H1 (cell line): ENCODE measurements at regions not wholly inside any gene's neighbourhood (a gene's known extent, or its start where the extent isn't known, plus 50 kb on each side); places are given as distances from the start of the nearest gene placed in this dataset.

Source experiments
- CTCF ChIA-PET: fragments of 300-600 bp; sonication (Branson Sonifier 250); formaldehyde crosslinking; loops from one replicate; lab custom pipeline; 2021; ENCODE audit not compliant: partially characterized antibody; lab: Charles Lee
- POLR2A ChIA-PET: fragments of 300-600 bp; sonication (Branson Sonifier 250); formaldehyde crosslinking; loops from one replicate; lab custom pipeline; 2021; ENCODE audit warnings: inconsistent platforms; ENCODE audit not compliant: partially characterized antibody; lab: Charles Lee
- DNase-seq, 2 experiments: peaks; one replicate each; pipeline versions ENCODE4 v3.0.0 to v3.0.0-alpha.2; 2010 to 2022; ENCODE audit warnings: low spot score in 2 of 2, low read depth in 1 of 2, mixed read lengths in 1 of 2
- FAIRE-seq: peaks from 2 replicates; lab custom pipeline; 2011; peaks lifted over from hg19 to GRCh38; lab: Jason Lieb, UNC
- H2AFZ ChIP-seq: 2 replicates; pipeline ENCODE4 v1.8.1; 2012; ENCODE audit warnings: low read length, inconsistent platforms
- H2AK5ac ChIP-seq: 2 replicates; pipeline ENCODE4 v1.6.1; 2013; ENCODE audit warnings: low read depth, low read length
- H2BK120ac ChIP-seq: replicated peaks from 2 replicates; pipeline ENCODE3; 2013; ENCODE audit warnings: low read depth, low read length, inconsistent platforms
- H2BK12ac ChIP-seq: 2 replicates; pipeline ENCODE4 v1.6.1; 2013; ENCODE audit warnings: low read depth, low read length
- H2BK15ac ChIP-seq: 2 replicates; pipeline ENCODE4 v1.6.1; 2013; ENCODE audit warnings: low read length
- H2BK20ac ChIP-seq: 2 replicates; pipeline ENCODE4 v1.6.1; 2013; ENCODE audit warnings: low read length
- H2BK5ac ChIP-seq: 2 replicates; pipeline ENCODE4 v1.6.1; 2013; ENCODE audit warnings: low read depth, low read length
- H3K14ac ChIP-seq: 2 replicates; pipeline ENCODE4 v1.6.1; 2013; ENCODE audit warnings: inconsistent platforms; ENCODE audit not compliant: insufficient read length
- H3K18ac ChIP-seq: 2 replicates; pipeline ENCODE4 v1.6.1; 2013; ENCODE audit warnings: low read length; ENCODE audit errors: extremely low read depth
- H3K23ac ChIP-seq: 2 replicates; pipeline ENCODE4 v1.6.1; 2013; ENCODE audit warnings: inconsistent platforms; ENCODE audit not compliant: insufficient read length
- H3K23me2 ChIP-seq: 2 replicates; pipeline ENCODE4 v1.6.1; 2013; ENCODE audit warnings: low read depth, low read length
- H3K27ac ChIP-seq: 2 replicates; pipeline ENCODE4 v1.6.1; 2011; ENCODE audit warnings: low read depth, low read length, inconsistent platforms
- H3K27me3 ChIP-seq, 4 experiments: replicated peaks in 1 of 4; 1 replicate in 1 of 4; 2 replicates in 3 of 4; pipeline versions ENCODE4 v1.6.1 to v1.8.1; 2011 to 2013; ENCODE audit warnings: low read length in 3 of 4, mild to moderate bottlenecking in 3 of 4, inconsistent platforms in 2 of 4, mixed read lengths in 2 of 4, moderate library complexity in 1 of 4; ENCODE audit not compliant: control insufficient read depth in 3 of 4, insufficient read depth in 3 of 4; ENCODE audit errors: extremely low read depth in 1 of 4
- H3K36me3 ChIP-seq, 4 experiments: 2 replicates each; pipeline versions ENCODE4 v1.6.1 to v1.8.1; 2011 to 2013; ENCODE audit warnings: mild to moderate bottlenecking in 4 of 4, low read length in 3 of 4, moderate library complexity in 2 of 4, control low read depth in 1 of 4, inconsistent platforms in 1 of 4; ENCODE audit not compliant: insufficient read depth in 4 of 4, control insufficient read depth in 2 of 4
- H3K4ac ChIP-seq: replicated peaks from 2 replicates; pipeline ENCODE3; 2013; ENCODE audit warnings: low read length, low read depth, mixed read lengths, inconsistent platforms; ENCODE audit not compliant: insufficient read length
- H3K4me1 ChIP-seq, 4 experiments: replicated peaks in 1 of 4; 1 replicate in 1 of 4; 2 replicates in 3 of 4; pipeline versions ENCODE4 v1.6.1 to v1.8.1; 2011 to 2013; ENCODE audit warnings: low read length in 3 of 4, inconsistent platforms in 2 of 4, mixed read lengths in 1 of 4; ENCODE audit not compliant: insufficient read depth in 4 of 4, control insufficient read depth in 3 of 4
- H3K4me2 ChIP-seq, 2 experiments: 2 replicates each; pipeline versions ENCODE4 v1.6.1 to v1.8.1; 2011 to 2013; ENCODE audit warnings: low read depth in 2 of 2, low read length in 2 of 2, control low read depth in 1 of 2, inconsistent platforms in 1 of 2, mild to moderate bottlenecking in 1 of 2; ENCODE audit not compliant: insufficient read depth in 1 of 2
- H3K4me3 ChIP-seq, 4 experiments: fragments of 200-600, 300-600 bp in 1 of 4; sonication (generic), shearing (Covaris generic), sonication (Bioruptor Twin) in 1 of 4; 2 replicates each; pipeline versions ENCODE4 v1.5.1 to v1.8.1; 2011 to 2016; ENCODE audit warnings: low read length in 4 of 4, low read depth in 3 of 4, control low read depth in 2 of 4, inconsistent platforms in 2 of 4, mild to moderate bottlenecking in 2 of 4, mixed read lengths in 1 of 4, moderate library complexity in 1 of 4; ENCODE audit not compliant: insufficient read depth in 2 of 4; ENCODE audit errors: extremely low read depth in 1 of 4
- H3K56ac ChIP-seq: replicated peaks from 2 replicates; pipeline ENCODE3; 2013; ENCODE audit warnings: low read depth, mild to moderate bottlenecking, mixed read lengths, low read length, inconsistent platforms; ENCODE audit not compliant: insufficient read length
- H3K79me1 ChIP-seq: 2 replicates; pipeline ENCODE4 v1.6.1; 2013; ENCODE audit warnings: low read depth, low read length, control low read depth
- H3K79me2 ChIP-seq, 2 experiments: 2 replicates each; pipeline versions ENCODE4 v1.6.1 to v1.8.1; 2012 to 2013; ENCODE audit warnings: low read length in 2 of 2, mild to moderate bottlenecking in 2 of 2, inconsistent platforms in 1 of 2; ENCODE audit not compliant: insufficient read depth in 2 of 2, control insufficient read depth in 1 of 2
- H3K9ac ChIP-seq, 4 experiments: replicated peaks in 1 of 4; 1 replicate in 1 of 4; 2 replicates in 3 of 4; pipeline versions ENCODE4 v1.6.1 to v1.8.1; 2011 to 2013; ENCODE audit warnings: low read depth in 3 of 4, low read length in 3 of 4, control low read depth in 2 of 4, mild to moderate bottlenecking in 2 of 4, moderate library complexity in 2 of 4, inconsistent platforms in 1 of 4; ENCODE audit errors: extremely low read depth in 1 of 4
- H3K9me3 ChIP-seq, 2 experiments: 2 replicates each; pipeline versions ENCODE4 v1.6.1 to v1.8.1; 2012 to 2013; ENCODE audit warnings: mild to moderate bottlenecking in 2 of 2, moderate library complexity in 2 of 2, control low read depth in 1 of 2, inconsistent platforms in 1 of 2, low read depth in 1 of 2, low read length in 1 of 2, mixed read lengths in 1 of 2; ENCODE audit not compliant: insufficient read depth in 2 of 2
- H4K20me1 ChIP-seq, 2 experiments: replicated peaks in 1 of 2; 2 replicates each; pipeline versions ENCODE3 to v1.8.1; 2011 to 2013; ENCODE audit warnings: inconsistent platforms in 2 of 2, low read length in 2 of 2, mild to moderate bottlenecking in 1 of 2; ENCODE audit not compliant: insufficient read depth in 2 of 2, control insufficient read depth in 1 of 2
- H4K5ac ChIP-seq: 2 replicates; pipeline ENCODE4 v1.6.1; 2013; ENCODE audit warnings: low read length, low read depth, mixed read lengths, inconsistent platforms; ENCODE audit not compliant: insufficient read length
- H4K8ac ChIP-seq: 2 replicates; pipeline ENCODE4 v1.8.0; 2013; ENCODE audit warnings: mild to moderate bottlenecking, moderate library complexity, low read length, inconsistent platforms; ENCODE audit not compliant: insufficient read depth; ENCODE audit errors: extremely low read depth
- H4K91ac ChIP-seq: replicated peaks from 2 replicates; pipeline ENCODE3; 2013; ENCODE audit warnings: low read length, mixed read lengths, inconsistent platforms; ENCODE audit not compliant: insufficient read length
- CTBP2 ChIP-seq: IDR thresholded peaks from 2 replicates; pipeline ENCODE4 v1.7.0; 2011; ENCODE audit warnings: borderline replicate concordance, mild to moderate bottlenecking, moderate library complexity, mixed read lengths, low read length; ENCODE audit not compliant: insufficient read depth, insufficient read length
- HDAC6 ChIP-seq: IDR thresholded peaks from one replicate; pipeline ENCODE4 v1.7.1; 2012; ENCODE audit warnings: low read depth, mild to moderate bottlenecking, inconsistent platforms, low read length, moderate library complexity
- POLR2A ChIP-seq, 2 experiments: IDR thresholded peaks; 1 replicate in 1 of 2; 2 replicates in 1 of 2; pipeline ENCODE4 v1.6.1; 2011; ENCODE audit warnings: low read depth in 2 of 2, low read length in 2 of 2, mild to moderate bottlenecking in 2 of 2; ENCODE audit errors: control extremely low read depth in 1 of 2
- POU5F1 ChIP-seq: IDR thresholded peaks from 2 replicates; pipeline ENCODE4 v1.6.1; 2011; ENCODE audit warnings: low read depth, mild to moderate bottlenecking, low read length, moderate library complexity
- RNF2 ChIP-seq: fragments of 200-900, 300-1000 bp; sonication (generic); IDR thresholded peaks from 2 replicates; pipeline ENCODE4 v1.7.1; 2016; ENCODE audit warnings: borderline replicate concordance, low read depth, mild to moderate bottlenecking, antibody characterized with exemption, low read length; ENCODE audit not compliant: poor library complexity, severe bottlenecking; ENCODE audit errors: missing control alignments
- TAF1 ChIP-seq: IDR thresholded peaks from 2 replicates; pipeline ENCODE4 v1.6.1; 2011; ENCODE audit warnings: mild to moderate bottlenecking, low read depth, low read length
- TCF12 ChIP-seq: IDR thresholded peaks from 2 replicates; pipeline ENCODE4 v1.6.1; 2011; ENCODE audit warnings: low read depth, mild to moderate bottlenecking, low read length
- WGBS, 2 experiments: shearing (Covaris generic) in 1 of 2; methylation state at CpG; one replicate each; pipeline versions ENCODE4 v1.1.6 to v1.1.7; 2013 to 2015; ENCODE audit warnings: low lambda C conversion rate in 2 of 2, mixed read lengths in 2 of 2, inconsistent platforms in 1 of 2, low coverage in 1 of 2, missing lambda C conversion rate in 1 of 2; ENCODE audit not compliant: insufficient replicate concordance in 2 of 2, insufficient coverage in 1 of 2, insufficient read length in 1 of 2; ENCODE audit errors: extremely low coverage in 1 of 2, missing lambda C conversion rate in 1 of 2; 5-methylcytosine and 5-hydroxymethylcytosine counted together

DNA sequence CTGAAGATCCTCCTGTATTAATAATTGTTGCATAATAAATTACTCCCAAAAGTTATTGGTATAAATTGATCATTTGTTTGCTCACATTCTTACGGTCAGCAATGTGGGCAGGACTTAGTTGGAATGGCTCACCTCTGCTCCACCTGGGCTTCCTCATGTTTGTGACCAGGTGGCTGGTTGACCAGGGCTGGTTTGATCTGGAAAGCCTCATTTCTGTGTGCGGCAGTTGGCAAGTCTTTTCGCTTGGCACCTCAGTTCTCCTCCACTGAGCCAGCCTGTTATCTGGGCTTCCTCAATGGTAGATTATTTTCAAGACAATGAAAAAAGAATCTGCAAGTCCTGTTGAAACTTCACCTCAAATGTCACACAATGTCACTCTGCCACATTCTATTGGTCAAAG lies 301.1 kb downstream of the TBL1XR1 start:
- no peaks in the 10 kb centered on the region for H3K79me1 ChIP-seq
- no peak overlapping the region for H3K9ac ChIP-seq
- H3K4me1 ChIP-seq = peaks cover 0 to 4% (median under 1%) of the 10 kb centered on the region in 4 experiments; a peak in 1 of 7 replicates
- no peak overlapping the region for H2BK15ac ChIP-seq
- no peak overlapping the region for H2BK12ac ChIP-seq
- no peak overlapping the region for H3K27ac ChIP-seq
- H3K79me2 ChIP-seq = no peaks in the 10 kb centered on the region
- H3K36me3 ChIP-seq = no peaks in the 10 kb centered on the region
- 93% methylated on average over 3 of the region's 3 CpGs; no CpG with 5 or more reads in 1 of the 2 experiments for WGBS, 2 experiments
- POLR2A ChIA-PET = no interaction called here
- no peak overlapping the region for H3K18ac ChIP-seq
- H2BK5ac ChIP-seq = no peak overlapping the region
- H2BK20ac ChIP-seq = no peak overlapping the region
- no peaks in the 10 kb centered on the region for H3K27me3 ChIP-seq
- no peak overlapping the region for H4K5ac ChIP-seq
- TF ChIP-seq HDAC6 = no peak
- no peak for TF ChIP-seq POLR2A (IDR thresholded peaks at IDR 0.05; ENCODE audit: control extremely low read depth in 1 of 2, low read depth in 2 of 2, low read length in 2 of 2)
- no peak for TF ChIP-seq RNF2
- TF ChIP-seq TCF12 = no peak
- TF ChIP-seq TAF1 = no peak
- no peak for TF ChIP-seq CTBP2
- no peak for TF ChIP-seq POU5F1
- TF ChIP-seq, all 59 proteins: peak for 0
- Histone ChIP-seq H3K9me3 (no peaks in the 10 kb centered on the region), H2BK120ac (no peak overlapping the region), H4K20me1 (no peaks in the 10 kb centered on the region), H3K56ac (no peak overlapping the region), H2AK5ac (no peak overlapping the region), H4K8ac (no peak overlapping the region; the same call in 1 of the 2 replicates), H3K23me2 (no peaks in the 10 kb centered on the region), H3K23ac (no peak overlapping the region), H3K4me2 (no peak overlapping the region), H3K4me3 (no peak overlapping the region), H2AFZ (no peak overlapping the region), H3K14ac (no peak overlapping the region), H3K4ac (no peak overlapping the region), H4K91ac (no peak overlapping the region)
- FAIRE-seq (no peak), DNase-seq (no peak)
- CTCF ChIA-PET = no interaction called here
